Activated effector memory CD4-positive, alpha-beta T cell treated with anti-CD3 and anti-CD28 coated beads, Interleukin-2, amount 50 U/mL, for 16 hours (primary cell): ENCODE measurements at regions not wholly inside any gene's neighbourhood (a gene's known extent, or its start where the extent isn't known, plus 50 kb on each side); places are given as distances from the start of the nearest gene placed in this dataset.

ENCODE experiments used
- DNase-seq: peaks from one replicate; pipeline ENCODE4 v3.0.0-alpha.2; 2020

DNA sequence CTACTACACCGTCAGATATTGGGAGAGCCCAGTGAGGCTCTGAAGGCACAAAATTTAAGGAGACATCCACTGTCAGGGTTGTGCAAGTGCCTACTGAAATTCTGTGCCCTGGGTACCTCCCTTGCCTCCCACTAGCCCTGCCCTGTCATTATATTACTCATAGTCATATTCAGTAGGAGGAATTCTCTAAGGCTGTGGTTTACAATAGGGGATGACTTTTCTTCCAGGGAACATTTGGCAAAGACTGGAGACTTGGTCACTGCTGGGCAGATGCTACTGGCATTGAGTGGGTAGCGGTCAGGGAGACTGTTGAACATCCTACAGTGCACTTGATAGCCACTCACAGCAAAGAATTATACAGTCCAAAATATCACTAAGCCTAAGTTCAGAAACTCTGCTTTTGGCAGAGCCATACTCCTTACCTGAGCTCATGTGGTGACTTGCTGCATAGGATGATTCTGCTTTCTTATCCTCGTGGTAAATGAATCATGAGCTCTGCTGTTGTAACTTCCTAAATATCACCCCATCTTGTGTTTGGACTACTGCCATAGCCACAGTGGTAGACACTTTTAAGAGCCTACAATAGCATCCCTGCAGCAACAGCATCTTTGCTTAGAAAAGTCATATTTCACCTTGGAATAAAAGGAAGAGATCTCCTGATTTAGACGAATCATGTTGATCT is 563.4 kb upstream of the PLXNA2 start:
- DNase-seq = no peak

DNA sequence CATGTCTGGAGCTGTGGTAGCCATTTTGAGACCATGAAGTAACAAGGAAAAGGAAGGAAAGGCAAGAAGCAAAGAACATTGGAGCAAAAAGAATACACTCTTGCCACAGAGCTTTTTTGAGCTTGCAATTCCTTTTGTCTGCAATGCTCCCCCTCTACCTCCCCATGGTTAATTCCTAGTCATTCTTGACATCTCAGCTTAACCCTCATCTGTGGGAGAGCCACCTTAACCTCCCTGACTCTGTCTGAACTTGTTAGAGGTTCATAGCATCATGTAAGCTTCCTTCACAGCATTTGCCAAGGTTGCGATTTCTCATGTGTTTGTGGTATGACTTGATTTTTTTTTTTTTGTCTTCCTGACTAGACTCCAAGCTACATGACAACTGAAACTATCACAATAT is 564.1 kb upstream of the PLXNA2 start:
- DNase-seq = no peak

DNA sequence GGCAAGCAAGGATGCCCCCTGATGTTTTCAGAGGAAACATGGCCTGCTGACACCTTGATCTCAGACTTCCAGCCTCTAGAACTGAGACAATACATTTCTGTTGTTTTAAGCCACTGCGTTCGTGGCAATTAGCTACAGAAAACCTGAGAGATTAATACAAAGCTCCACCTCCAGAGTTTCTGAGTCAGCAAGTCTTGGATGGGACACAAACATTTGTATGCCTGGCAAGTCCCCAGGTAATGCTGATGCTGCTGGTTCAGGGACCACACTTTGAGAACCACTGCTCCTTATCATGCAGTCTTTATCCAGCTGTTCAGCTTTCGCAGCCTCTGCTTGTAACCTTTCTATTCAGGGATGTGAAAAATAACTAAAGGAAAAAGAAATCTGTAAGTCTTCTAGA is 565.7 kb upstream of the PLXNA2 start:
- no peak for DNase-seq

DNA sequence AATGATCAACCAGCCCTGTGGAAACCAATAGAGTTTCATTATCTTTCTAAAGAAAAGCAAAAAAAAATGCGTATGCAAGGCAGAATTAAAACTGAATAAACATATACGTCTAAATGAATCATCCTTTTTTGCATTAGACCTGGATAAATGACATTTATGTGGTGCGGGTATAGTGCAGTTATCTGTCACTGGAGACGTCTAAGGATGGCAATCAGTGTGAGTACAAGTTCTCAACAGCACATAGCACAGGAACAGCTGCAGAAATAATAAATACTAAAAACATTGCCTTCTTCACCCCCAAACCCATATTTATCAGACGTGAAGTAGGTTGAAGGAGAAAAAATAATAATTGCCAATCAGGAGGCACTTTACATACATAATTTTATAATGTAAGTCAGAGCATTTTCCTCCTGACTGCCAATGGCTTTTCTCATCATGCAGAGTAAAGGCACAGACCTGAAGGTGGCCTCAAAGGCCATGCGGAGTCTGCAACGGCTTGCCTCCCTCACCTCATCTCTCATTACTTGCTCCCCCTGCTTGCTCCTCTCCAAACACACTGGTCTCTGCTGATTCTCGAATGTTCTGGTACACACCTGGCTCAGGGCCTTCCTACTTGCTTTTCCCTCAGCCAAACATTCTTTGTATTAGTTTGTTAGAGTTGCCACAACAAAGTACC is 574.7 kb upstream of the PLXNA2 start:
- DNase-seq = no peak

DNA sequence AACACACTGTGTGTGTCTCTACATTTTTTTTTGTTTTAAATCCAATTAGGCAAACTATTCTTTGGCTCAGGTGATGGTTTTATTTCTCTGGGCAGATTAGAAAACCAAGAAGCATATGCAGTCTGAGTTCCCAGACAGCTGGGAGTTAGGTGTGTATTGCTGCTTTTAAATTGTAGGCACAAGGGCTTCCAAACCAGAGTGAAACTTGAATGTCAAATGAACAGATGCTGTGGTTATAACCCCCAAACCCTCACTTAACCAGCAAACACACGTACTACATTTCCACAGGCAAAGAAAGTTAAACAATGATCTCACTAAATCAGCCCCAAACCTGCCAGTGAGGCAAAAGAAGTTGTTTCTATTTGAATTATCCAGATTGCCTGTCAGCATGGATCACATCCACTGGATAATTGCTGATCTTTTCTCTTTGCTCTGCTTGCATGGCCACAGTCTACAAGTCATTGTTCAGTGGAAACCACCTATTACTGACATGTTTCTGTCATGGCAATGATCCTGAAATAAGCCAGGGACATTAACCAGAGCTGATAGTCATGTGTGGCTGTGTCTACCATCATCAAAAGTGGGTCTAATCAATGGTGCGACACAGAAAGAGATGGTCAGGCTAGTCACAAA is 576.5 kb upstream of the PLXNA2 start:
- no peak for DNase-seq

DNA sequence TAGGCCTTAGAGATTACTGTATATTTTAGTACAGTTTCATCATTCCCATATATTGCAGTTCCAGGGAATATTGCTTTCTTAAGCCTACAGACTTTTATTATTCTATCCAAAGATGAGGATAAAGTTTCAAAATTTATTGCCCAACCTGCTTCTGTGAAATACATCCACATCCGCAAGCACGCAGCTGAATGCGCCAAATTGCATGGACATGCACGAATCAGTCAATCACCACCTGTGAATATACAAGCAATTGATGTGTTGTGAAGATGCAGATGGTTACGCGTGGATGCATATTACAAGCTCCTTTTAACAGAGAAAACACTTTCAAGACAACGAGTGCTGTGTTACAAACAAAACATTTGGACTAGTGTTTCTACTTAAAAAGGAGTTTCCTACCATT is 577.8 kb upstream of the PLXNA2 start:
- DNase-seq = no peak

DNA sequence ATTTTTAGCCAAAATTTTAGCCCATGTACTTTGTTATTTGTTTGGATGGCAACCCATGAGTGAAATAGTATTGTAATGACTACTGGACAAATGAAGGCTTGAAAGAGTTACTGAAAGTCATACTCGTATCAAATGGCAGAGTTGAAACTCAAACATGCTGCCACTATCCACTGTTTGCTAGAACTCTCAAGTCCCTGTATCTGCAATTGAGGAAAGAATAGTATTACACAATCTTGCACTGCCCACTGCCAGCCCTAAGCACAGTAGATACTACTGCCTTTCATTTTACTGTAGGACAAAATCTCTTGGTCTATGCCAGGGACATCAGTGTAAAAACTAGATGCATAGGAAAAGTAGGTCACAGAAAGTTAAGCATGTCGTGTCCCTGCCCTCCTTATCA is 581.1 kb upstream of the PLXNA2 start:
- no peak for DNase-seq

DNA sequence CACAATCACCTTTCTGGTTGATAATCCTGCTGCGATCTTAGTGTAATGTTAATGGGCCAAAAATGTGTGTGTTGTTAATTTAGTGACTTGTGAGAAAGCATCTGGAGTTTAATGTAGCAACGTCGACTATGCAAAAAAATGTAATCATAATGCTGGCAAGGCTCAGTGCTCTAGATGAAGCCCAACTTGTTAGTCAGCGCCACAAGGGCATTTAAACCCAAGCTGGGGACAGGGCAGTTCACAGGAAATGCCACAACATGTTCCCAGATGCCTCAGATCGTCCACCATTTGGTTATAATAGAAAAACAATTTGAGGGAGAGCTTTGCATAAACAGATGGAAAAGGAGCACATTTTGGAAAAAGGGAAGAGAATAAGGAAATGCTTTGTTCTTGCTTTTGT is 585.4 kb upstream of the PLXNA2 start:
- DNase-seq = no peak

DNA sequence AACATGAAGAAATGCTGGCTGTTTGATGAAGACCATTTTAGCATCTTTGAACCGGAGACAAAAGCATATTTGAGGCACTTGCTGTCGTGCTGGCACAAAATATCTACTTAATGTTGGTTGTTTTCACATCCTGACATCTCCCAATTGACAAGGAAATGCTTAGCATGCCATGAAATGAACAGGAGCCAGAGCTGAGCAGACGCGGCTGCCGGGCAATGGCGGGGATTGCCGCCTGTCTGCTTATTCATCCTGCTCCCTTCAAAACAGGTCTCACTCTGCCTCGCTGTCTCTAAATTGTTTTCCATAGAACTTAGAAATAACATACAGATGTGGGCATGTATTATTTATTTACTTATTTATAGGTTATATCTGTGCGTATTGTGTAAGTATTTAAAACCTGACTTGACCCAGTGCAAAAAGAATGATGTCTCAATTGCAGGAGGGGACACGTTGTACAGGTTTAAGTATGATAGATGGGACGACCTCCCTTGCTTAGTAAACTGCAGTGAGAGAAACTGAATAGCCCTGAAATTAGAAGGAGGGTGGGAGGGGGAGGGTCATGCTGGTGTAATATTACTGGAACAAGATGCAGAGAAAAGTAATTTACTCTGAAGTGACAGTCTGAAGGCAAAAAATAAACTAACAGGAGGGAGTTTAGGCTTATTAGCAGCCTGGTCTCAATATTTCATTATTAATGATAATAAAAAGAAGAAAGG is 590.4 kb upstream of the PLXNA2 start:
- DNase-seq = no peak

DNA sequence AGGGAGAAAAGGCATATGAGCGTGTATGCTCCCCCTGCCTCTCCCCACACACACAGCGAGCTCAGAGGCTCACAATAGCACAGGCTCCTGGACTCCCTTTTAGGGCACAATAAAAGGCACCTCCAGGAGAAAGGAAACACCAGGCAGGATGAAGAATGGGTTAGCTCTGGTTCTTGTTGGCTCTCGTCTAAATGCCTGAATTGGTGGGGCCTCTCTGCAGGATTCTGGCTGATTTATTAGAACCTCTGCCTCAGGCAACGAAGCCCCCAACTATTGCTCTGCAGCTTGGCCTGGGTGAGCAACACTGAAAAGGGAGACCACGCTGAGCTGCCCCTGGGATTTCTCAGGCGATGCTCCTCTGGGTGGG is 590.9 kb upstream of the PLXNA2 start:
- no peak for DNase-seq

DNA sequence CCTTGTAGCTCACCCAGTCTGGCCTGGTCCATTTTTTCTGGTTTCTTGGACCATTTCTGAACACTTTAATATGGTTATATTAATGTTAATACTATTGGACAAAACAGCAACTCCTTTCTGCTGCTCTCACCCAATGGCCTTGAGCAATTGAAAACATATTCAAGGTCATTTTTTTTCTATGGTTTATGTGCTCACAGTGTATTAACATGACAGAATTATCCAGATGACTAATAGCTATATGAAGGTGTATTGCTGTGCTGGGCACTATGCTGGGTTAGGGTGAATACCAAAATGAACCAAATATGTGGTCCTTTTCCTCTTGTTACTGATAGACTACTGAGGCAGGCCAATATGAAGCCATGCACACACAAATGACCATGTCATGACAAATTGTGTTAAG is 591.6 kb upstream of the PLXNA2 start:
- DNase-seq = no peak

DNA sequence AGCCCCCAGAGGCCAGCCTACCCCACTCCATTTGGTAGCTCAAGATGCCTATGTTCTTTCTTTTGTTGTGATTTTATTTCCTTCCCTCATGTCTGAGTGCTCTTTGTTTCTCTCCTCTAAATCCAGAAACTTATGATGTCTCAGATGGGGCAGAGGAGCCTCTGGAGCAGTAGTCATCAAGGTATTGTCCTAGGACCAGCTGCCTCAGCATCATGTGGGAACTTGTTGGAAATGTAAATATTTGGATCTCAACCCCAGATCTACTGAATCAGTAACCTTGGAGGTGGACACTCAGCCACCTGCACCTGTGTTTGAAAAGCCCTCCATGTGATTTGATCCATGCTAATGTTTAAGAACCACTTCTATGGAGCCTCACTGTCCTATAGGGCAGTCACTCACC is 593.1 kb upstream of the PLXNA2 start:
- no peak for DNase-seq

DNA sequence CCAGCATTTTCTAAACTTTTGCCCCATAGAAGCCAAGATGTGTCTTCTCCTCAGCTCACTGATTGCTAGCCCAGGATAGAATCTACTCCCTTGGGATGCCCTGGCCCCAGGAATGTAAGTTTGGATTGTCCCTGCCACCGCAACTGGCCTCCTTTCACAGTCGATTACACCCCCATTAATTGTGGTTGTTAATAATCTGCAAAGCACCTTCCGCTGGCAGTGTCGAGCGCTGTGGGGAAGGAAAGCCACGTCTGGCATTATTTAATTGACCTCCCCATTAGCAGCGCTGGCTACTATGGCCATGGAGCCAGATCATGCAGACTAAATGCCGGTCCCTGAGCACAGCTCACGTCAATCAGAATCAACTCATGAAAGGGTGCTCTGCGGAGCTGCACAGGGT is 597.3 kb upstream of the PLXNA2 start:
- no peak for DNase-seq

DNA sequence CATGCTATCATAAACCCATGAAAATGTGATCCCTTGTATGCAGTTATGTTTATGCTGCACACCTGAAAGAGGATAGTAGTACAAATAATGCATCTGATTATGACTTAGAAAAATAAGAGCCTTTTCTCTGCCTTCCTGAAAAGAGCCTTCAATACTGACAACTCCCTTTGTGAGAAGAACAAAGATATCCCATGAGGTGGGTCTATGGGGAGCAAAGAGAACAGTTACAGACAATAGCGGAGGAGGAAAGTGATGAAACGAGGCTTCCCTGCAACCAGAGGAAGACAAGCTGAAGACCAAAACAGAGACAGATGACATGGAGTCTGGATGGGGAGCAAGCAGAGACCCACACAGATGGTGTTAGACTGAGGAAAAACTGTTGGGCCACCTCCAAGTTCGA is 598.3 kb upstream of the PLXNA2 start:
- DNase-seq = no peak

DNA sequence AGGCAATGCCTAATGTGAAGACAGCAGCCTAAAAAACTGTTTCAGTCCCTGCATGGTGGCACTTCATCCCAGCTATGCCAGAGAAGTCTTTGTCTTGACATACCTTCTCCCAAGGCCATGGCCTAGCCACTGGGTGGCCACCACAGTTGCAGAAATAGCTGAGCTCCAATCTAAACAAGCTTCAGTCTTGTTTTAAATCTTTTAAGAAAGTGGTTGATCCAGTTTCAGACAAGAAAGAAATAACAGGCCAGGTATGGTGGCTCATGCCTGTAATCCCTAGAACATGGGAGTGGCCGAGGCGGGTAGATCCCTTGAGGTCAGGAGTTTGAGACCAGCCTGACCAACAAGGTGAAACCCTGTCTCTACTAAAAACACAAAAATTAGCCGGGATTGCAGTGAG is 600.0 kb upstream of the PLXNA2 start:
- DNase-seq = no peak

DNA sequence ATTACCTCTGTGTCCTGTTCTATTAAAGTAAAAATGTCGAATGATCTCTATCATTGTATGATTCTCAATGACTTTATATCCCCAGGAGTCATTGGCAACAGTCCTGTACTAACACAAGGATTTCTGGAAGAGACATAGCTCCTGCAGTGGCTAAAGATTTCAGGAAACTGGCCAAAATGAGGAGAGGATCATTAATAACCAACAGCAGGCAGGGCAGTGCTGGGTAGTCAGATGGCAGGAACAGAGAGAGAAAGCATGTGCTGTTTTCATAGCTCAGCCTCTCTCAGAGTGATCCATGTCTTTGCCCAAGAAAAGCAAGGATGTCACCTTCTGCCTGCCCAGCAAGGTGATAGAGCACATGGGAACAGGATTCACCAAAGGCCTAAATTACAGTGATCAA is 604.7 kb upstream of the PLXNA2 start:
- DNase-seq = no peak

DNA sequence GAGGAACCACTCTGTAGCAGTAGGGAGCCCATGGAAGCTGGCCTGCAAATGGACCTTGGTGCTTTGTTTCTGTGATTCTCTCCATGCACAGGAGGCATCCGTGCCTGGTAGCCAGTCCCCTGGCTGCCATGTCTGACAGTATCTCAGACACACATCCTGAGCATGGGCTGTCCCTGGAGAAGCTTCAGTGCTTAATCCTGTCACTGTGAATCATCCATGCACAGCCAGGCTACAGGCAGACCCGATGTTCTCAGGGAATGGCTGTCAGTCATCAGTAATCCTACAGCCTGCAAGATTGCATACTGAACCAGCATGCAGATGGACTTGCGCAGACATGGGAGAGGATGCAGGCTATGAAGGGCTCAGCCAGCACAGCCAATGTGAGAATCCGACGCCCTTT is 606.3 kb upstream of the PLXNA2 start:
- DNase-seq = no peak

DNA sequence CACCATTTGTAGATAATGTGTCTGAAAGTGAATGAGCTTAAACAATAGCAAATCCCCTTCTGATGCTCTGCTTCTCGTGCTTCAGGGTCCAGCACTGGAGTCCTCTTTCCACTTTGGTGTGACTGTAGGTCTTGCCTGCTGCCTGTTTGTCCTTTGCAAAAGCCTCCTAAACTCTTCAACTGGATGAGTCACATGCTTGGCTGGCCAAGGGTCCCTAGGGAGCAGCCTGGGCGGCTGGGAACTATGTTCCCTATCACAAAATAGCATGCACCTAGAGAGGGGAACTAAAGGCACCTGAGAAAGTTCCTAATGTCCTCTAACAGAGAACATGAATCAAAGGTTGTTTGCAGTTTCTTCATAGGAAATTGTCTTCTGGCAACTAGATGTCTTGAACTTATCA is 607.2 kb upstream of the PLXNA2 start:
- DNase-seq = no peak

DNA sequence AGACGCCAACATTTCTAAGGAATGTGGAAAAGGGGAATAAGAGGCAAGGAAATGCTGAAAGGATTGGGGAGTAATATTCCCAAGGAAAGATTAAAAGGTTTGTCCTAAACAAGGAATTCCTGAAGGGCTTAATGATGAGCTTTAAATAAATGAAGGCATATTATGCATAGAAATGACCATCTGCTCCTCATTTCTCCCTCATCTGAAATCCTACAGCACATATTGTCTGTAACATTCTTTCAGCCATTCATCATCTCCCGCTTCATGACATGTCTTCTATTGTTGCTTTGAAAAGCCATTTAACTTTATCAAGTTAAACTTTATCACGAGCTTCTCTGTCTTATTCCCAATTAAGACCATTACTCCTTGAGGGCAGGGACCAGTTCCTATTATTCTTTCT is 608.7 kb upstream of the PLXNA2 start:
- no peak for DNase-seq

DNA sequence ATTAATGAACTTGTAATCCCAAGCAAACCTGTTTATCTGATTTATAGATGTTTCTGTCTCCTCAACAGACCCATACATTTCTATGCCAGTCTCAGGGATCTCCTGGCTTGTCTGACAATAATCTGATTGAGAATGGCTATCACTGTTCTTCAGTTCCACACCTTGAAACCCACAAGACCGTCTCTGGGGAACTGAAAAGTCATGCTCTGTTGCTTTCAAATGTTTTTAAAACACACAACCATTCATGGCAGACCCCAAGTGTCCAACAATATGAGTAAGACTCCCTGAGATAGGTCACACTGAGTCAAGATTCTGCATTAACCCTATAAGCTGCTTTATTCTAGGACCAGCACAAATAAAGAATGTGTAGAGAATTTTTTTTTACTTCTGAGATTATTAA is 611.2 kb upstream of the PLXNA2 start:
- no peak for DNase-seq

DNA sequence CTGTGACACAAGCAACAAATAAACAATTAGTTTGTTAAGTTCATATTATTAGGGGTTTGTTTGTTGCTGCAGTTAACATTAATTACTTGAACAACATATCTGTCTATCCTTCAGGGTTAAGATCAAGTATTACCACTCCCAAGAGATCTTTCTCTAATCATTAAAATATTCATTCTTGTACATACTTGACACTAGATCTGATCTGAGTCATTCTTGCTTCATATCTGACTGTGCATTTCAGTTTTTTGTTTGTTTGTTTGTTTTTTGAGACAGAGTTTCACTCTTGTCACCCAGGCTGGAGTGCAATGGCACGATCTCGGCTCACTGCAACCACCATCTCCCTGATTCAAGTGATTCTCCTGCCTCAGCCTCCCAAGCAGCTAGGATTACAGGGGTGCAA is 613.3 kb upstream of the PLXNA2 start:
- no peak for DNase-seq

DNA sequence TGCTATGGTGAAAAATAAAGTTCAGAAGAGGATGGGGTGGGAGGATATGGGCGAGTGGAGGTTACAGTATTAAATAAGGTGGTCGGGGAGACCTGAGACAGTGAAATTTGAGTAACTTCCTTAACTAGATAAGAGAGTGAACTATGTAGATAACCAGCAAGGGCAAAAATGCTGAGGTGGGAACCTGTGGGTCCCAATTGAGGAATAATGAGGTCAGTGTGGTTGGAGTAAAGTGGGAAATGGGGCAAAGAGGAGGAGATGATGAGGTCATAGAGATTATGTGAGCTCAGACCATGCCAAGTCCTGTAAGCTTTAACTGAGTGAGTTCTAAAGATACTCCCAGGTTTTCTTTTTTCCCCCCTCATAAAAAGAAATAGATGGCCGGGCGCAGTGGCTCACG is 614.6 kb upstream of the PLXNA2 start:
- no peak for DNase-seq

DNA sequence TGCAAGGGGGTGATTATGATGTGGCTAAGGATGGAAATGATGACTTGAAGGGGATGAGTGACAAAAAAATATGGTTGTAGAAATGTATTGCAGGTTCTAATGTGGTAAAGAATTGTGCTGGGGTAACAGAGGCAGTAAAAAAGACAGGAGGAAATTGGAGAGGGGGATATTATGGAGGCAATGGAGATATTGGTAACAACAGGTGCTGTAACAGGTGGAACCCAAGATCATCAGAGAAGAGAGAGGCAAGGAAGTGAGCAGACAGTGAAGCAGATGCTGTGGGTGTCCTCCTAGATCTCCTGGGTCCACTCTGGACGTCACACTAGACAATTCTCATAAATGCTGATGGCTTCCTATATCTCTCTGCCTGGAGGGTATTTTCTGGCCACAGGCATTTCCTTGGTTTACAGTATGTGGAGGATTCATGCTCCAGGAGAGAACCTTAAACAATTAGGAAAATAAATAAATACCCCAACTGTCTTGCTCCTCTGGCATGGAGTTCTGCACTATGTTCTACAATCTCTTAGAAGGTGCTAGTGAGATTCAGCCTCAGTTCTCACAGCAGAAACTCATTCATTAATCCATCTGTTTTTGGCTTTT is 620.3 kb upstream of the PLXNA2 start:
- DNase-seq = no peak
